GM19463 (cell line): ENCODE measurements at regions not wholly inside any gene's neighbourhood (a gene's known extent, or its start where the extent isn't known, plus 50 kb on each side); places are given as distances from the start of the nearest gene placed in this dataset.
"Not testable (repeated sequence)": the region's sequence is repeated elsewhere in the genome, so short reads cannot be mapped to it uniquely, and the experiment has no call there.

ENCODE experiments used
- ATAC-seq: cut with Tn5 transposase; IDR thresholded peaks from one replicate; pipeline ENCODE4 v1.9.1; 2021; ENCODE audit warnings: mild to moderate bottlenecking, moderate library complexity; ENCODE audit not compliant: unreplicated experiment

DNA sequence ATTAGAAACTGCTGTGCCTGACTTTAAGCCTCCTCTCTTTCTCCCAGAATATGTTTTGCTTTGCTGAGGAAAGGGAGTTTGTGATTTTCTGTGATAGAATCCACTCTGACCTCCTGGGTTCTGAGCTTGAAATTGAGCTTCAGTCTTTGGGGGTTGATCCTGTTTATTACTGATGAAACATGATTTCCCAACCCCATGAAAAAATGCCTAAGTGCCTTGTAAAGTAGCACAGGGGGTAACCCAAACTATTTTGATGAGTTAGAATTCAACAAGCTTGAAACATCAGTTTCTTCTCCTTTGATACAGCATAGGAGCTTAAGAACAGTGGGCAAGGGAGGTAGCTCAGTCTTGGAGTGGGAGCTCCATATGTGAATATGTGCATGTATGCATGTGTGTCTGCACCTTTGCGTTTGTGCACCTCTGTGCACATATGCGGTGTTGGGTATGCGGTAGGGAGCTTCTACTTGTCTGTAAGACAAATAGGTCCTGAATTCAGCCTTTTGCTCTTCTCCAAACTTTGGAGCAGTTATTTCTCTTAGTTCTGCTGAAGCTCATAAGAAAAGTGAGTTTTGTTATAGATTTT, 364.6 kb downstream of the OSR1 start:
- ATAC-seq: no peak

DNA sequence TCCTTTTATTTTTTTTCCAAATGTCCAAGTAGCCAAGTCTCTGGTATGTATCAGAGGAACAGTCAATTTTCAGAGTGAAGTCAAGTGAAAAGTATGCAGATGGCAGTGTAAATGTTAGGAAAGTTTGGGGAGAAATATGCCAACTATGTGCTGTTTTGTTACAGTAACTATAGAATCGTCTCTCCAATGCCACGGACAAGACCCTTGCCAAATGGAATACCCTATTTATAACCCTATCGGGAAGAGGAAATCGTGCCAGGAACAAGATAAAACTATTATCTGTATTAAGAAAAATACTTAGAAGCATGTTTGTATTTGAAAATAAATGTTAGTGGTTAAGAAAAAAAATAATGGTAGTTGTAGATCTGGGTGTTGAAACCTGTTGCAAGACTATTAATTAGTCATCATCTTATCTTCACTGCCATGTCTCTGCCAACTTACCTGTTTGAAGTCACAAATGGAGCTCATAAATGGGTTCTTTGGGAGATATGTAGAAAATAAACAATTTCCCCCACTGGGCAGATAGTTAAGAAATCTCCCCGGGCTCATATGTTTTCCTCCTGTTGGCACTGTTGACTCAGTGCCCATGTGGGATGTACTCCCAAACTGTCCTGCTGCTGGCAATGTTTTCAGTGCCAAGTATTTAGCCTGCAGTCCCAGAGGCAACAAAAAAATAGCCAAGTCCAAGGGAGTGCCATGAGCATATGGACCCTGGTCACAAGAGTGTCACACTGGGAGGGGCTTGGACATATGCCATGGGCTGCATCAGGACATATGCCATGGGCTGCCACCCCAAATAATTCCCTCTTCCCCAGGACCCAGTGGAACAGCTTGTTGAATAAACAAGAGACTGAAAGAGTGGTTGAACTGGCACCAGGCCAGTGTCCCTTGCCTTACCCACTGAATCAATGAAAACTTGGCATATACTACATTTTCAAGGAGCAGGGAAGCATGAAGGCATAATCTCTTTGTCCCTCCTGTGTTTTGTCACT, 366.9 kb downstream of the OSR1 start:
- no peak for ATAC-seq

DNA sequence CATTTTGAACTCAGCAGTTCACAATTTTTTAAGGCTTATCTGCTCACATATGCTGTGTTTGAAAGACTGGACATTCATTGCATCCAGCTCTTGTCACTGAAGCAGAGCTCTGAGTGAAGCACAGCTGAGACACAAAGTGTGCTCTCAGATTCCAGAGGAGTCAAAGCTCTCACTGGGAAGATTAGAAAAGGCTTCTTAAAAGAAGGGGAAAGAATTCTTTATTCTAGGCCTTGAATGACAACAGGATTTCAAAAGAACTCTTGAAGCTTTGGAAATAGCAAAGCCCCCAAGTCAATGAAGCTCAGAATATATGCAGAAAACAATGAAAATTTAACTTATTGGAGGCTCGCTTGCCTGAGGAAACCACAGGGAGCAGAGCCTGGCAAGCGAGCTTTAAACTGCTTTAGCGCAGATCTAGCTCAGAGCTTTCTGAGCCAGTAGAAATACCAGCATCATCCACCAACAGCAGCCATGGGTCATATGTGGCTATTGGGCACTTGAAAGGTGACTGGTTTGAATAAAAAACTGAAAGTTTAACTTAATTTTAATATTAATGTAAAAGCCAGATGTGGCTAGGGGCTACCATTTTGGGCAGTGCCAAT, 369.7 kb downstream of the OSR1 start:
- ATAC-seq: no peak

DNA sequence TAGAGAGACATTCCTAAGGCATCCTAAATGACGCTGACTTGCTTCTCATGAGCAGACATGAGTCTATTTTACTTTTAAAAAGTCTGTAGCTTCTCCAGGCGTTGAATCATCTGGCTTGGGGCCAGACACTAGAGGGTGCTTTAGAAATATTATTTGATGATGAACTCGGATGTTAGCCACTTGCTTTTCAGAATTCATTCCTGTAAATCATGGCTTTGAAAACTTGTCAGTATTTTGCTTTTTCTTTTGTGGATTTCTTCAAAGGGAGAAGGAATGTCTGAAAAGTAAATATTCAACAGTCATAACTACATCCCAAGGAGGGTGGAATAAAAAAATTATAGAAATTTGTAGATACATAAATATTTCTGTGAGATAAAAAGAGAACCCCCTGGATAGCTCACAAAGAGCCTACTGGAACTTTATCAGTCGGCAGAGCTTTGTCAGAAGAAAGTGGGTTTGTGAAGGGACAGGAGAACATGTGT, 370.8 kb downstream of the OSR1 start:
- ATAC-seq: no peak

DNA sequence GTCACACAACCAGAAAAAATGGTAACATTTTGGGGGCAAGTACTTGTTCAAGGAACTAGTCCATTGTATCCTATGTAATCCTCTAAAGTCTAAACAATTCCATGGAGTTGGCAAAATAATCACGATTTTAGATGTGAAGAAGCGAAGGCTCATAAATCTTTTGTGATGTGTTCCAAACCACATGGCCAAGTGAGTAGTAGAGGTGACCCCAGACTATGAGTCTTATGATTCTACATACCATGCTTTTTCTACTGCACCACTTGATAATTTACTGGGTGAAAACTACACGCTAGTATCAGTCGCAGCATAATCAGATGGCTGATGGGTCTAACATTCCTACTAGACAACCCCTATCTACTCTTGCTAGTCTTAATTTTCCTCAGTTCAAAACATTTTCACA, 371.4 kb downstream of the OSR1 start:
- no peak for ATAC-seq

DNA sequence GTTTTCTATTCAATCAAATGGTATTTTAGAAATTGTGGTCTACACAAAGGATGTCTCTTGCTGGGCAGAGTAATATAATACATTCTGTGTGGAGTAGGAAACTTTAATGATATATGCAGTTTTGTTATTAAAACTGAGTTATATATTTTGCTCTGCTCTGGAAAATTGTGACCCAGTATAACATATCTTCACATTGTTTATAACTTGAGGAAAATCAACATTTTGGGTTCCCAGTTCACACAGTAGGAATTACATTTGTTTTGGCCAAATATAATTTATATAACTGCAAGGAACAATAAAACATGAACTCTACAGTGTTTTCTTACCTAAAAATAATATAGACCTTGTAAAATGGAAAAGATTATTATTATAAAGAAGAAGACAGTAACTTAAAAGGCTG, 372.4 kb downstream of the OSR1 start:
- ATAC-seq: no peak

DNA sequence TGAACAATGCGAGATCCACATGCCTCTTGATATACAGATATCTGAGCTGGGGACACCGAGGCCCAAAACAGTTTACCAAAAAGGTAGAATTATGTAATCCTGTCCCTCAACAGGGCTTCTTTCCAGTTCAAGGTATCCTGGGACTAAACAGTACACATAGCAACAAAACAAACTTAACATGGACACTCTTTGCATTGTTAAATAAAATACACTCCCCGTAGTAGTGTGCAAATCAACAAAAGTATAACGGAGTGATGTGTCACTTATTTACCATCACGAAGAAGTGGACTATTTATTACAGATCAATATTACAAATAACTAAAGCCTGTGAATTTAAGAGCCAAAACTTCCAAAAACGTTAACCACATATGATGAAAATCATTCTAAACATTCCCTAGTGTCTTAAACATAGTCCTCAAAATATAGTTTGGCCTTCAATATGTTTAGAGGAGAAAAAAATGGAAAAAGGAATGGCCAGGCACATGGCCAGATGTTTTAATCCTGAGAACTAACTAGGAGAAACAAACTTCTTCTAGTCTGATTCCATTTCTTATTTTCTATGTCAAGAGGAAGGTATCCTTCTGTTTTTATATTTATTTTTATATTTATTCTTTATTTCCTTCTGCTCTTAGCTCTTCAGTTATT, 377.5 kb downstream of the OSR1 start:
- ATAC-seq: no peak

DNA sequence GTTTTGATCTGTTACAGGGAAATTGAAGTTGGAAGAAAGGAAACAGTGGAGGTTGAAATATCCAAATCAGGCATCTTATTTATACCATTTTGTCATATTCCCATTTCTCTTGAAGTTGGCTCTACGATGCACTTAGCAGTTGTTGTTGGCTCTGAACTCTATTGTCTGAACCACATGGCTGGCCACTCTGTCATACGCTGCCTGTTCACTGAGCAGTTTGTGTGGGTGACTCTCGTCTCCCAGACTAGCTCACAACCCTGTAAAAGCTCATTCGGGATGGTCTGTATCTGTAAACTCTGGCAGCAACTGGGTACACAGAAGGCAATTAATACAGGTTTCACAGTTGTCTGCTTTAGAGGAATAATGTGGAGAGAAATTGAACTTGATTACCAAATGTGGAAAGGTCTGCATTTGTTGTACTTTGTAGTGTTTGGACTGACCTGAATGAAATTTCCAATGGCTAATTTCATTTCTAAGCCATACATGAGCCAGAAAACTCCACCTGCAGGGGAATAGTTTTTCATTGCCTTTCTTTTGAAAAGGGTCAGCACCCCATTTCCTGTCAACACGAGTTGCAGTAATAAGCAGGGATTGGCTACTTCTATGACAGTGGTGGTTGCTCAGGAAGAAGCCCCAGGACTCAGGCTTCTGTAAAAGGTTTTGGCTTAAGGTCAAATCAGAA, 378.2 kb downstream of the OSR1 start:
- no peak for ATAC-seq

DNA sequence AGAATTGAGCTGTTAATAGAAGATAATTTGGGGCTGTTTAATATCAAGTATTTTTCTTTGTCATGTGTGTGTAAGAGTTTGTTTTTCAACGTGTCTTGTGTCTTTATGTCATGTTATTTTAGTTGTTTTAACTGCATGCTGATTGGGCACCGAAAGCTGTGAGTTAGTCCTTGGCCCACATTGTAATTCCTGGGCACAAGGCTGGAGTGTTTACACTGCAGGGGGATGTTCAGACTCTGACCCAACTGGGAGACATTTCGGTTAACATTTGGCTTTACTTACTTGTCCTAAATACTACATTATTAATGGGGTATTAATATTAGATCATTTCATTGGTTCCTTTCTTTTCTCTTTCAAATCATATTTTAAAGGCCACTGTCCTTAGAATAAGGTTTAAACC, 381.0 kb downstream of the OSR1 start:
- ATAC-seq: no peak

DNA sequence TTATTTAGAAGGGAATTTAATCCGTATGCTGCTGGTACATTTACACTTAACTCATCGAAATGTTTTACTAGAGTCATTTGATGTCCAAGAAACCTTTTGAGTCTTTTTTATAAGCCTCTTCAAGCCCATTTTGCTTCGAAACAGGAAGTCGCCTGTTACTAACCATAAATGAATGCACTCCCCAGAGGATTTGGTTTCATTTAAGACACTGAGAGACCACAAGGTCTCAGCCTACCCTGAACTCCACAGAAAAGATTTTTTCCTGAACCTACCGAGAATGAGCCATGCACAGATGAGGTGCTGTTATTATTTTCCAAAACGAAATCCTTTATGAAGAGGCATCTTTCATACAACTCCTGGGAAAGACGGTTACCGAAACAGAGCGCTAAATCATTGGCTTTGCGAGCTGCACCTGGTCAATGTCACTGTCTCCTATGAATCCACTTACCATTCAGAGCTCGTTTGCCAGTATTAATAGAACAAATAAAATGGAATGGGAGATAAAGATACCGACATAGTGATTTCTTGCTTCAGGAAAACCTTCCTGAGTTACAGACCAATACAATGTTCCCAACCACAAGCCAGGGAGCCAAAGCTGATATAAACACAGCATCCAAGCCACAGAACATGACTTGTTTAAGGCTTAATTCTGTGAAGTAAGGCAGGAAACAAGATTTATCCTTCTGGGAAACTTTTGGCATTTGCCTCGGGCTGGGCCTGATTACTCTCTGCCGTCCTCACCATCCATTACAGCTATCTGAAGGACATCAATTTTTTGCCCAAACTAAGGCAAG, 382.1 kb downstream of the OSR1 start:
- ATAC-seq: peak; percentile 75

DNA sequence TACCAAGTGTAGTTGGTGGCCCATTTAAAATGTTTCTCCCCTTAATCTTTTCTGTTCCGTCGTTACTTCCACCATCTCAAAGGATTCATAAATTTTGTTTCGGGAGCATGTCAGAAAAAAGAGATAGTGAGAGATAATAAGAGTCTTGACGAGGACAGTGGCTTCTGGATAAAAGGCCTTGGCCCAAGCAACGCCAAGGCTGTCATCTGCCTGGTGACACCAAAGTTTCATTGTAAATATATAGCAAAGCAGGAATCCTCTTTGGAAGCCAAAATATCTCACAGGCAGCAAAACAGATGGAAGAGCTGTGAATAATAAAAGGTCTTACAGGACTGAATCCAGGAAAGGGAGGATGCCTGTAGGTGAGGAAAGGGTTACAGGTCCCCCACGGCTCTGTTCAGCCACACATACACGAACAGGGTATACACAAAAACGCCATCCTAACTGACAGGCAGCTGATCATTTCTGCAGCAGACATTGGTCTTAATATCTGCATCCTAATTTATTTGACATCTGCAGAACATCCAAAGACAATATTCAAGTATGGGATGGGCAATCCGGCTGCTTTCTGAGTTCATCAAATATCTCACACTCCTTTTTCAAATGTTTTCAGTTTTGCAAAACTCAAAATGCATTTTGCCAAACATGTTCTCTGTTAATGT, 382.8 kb downstream of the OSR1 start:
- no peak for ATAC-seq

DNA sequence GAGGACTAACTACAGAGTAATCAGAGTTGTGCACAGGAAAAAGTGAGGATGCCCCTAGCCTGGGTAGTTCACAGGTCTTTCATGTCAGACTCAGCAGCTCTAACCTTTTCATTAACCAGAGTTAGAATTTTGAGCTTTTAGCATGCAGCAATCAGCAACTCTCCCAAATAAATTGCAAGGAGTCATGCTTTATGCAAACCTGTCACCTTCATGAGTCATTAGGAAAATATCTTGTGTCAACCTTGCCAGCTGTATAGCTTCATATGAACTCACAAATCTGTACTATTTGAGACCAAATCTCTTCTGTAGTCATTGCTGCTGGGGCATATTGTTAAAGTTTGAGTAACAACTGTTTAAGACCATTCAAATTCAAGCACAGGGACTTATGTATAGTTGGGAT, 382.3 kb upstream of the NT5C1B start:
- ATAC-seq: no peak

DNA sequence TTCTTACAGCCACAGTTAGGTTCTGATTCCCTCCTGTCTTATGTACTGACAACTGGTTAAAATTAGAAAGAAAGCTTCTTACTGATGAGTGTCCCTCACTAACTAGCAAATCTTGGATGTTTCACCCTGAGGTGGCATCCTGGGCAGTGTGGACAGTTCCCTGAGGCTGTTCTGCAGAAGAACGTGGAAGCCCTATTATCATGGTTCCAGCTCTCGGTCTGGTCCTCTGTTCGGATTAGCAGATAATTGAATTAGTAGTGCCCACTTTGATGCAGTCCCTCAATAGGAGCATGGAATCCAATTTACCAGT, 381.7 kb upstream of the NT5C1B start:
- no peak for ATAC-seq

DNA sequence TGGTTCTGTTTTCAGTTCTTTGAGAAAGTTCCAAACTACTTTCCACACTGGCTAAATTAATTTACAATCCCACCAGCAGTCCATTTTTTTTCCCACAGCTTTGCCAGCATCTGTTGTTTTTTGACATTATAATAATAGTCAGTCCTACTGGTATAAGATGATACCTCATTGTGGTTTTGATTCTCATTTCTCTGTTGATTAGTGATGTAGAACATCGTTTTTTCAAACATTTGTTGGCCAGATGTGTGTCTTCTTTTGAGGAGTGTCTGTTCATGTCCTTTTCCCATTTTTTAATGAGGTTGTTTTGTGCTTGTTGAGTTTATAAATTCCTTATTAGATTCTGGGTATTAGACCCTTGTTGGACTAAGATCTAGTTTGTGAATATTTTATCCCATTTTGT, 376.8 kb upstream of the NT5C1B start:
- ATAC-seq: no peak

DNA sequence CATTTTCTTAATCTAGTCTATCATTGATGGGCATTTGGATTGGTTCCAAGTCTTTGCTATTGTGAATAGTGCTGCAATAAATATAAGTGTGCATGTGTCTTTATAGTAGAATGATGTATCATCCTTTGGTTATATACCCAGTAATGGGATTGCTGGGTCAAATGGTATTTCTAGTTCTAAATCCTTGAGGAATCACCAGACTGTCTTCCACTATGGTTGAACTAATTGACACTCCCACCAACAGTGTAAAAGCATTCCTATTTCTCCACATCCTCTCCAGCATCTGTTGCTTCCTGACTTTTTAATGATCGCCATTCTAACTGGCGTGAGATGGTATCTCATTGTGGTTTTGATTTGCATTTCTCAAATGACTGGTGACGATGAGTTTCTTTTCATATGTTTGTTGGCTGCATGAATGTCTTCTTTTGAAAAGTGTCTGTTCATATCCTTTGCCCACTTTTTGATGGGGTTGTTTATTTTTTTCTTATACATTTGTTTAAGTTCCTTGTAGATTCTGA, 374.4 kb upstream of the NT5C1B start:
- not testable (repeated sequence) for ATAC-seq

DNA sequence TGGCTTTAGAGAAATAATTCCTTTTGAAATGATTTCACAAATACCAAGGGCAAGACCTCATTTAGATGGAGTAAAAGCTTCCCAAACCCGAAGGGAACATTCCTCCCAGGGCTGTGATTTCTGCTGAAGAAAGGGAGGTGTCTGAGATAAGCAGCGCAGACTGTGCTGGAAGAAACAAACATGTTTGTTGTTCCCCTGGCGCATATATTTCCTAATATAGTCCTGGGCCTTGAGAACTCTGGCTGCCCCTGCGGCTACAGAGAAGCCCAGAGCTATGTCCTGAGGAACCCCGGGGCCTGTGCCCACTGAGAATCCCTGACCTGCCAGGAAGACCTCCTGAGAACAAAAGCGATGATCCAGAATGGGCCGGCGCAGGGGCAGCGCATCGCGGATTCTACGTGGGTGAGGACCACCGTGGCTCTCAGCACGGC, 372.6 kb upstream of the NT5C1B start:
- ATAC-seq: no peak

DNA sequence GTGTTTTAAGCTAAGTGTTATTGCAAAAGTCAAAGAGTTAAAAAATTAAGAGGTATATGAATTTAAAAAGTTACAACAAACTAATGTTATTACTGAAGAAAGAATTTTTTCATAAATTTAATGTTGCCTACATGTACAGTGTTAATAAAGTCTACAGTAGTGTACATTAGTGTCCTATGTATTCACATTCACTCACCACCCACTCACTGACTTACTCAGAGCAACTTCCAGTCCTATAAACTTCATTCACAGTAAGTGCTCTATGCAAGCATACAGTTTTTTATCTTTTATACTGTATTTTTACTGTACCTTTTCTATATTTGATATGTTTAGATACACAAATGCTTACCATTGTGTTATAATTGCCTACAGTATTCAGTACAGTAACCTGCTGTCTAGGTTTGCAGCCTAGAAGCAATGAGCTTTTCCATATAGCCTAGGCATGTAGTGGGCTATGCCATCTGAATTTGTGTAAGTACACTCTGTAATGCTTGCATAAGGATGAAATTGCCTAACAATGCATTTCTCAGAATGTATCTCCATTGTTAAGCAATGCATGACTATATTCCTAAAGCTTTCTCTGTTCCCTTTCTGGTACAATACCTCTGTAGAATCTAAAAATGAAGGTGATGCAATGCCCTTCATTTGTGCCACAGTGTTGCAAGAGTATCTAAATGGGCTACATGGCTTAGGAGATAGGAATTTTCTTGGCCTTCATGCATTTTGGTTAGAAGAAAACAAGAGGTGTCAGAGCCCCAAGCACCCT, 370.8 kb upstream of the NT5C1B start:
- no peak for ATAC-seq

DNA sequence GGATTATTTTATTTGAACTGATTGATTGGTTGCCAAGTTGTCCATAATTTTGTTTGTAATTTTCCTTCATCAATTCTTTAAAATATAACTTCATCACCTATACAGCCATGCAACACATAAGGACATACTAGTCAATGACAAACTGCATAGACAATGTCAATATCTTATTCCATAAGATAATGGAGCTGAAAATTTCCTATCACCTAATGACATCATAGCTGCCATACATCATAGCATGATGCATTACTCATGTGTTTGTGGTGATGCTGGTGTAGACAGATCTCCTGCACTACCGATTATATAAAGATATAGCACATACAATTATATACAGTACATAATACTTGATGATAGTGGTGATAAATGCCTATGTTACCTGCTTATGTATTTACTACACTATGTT, 369.8 kb upstream of the NT5C1B start:
- no peak for ATAC-seq

DNA sequence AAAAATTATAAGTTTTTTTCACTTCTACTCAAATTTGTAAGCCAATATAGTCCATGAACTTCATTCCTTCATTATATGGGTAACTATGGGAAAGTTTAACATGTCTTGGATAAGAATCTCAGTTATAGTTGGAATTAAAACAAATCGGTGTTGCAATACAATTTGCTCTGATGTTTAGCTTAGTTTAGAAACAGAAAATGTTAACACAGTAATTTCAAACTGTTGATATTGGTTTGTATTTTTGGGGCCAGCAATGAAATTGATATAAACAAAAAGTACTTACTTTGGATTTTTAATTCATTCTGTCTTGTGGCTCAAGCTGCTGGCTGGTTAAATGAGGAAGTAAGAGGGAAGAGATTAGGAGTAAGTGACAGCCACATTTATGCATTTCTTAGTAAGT, 368.5 kb upstream of the NT5C1B start:
- ATAC-seq: no peak
